NCI-H128 (cell line): ENCODE measurements at regions not wholly inside any gene's neighbourhood (a gene's known extent, or its start where the extent isn't known, plus 50 kb on each side); places are given as distances from the start of the nearest gene placed in this dataset.

Experiments used
- DNase-seq: peaks from one replicate; lab custom pipeline; 2025; ENCODE audit not compliant: unreplicated experiment; lab: John Stamatoyannopoulos, UW

DNA sequence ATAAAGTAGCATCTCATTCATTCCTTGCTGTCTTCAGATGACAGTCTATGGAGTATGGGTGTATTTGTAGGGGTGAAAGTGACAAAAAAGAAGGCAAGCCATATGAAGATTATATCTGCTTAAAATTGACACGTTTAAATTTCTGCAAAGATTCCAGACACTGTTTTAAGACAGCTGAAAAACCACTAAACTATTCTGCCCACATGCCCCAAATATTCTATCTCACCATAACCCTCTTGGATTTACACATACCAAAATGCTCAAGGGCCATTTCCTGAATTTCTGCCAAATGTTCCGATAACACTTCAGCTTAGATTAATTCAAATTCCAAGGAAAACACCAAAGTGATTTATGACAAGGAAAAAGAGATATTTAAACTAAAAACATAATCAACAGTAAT is 99.9 kb upstream of the IL6 start:
- no peak for DNase-seq

DNA sequence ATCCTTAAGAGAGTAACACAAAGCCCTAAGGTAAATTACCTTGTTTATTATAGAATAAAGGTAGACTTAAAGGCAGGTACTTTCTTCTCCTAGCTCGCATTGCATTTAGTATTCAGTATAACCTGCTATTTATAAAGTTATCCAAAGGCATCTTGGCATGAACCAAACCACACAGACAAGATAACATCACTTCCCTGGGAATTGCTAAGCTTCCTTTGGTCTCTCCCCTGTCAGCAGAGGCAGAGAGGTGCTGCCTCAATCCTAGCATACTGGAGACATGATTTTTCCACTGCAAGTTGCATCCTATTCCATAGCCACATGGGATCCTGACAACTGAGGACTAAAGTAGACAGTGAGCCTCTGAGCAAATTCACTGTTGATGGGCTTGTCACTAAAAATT is 101.7 kb upstream of the IL6 start:
- DNase-seq = no peak

DNA sequence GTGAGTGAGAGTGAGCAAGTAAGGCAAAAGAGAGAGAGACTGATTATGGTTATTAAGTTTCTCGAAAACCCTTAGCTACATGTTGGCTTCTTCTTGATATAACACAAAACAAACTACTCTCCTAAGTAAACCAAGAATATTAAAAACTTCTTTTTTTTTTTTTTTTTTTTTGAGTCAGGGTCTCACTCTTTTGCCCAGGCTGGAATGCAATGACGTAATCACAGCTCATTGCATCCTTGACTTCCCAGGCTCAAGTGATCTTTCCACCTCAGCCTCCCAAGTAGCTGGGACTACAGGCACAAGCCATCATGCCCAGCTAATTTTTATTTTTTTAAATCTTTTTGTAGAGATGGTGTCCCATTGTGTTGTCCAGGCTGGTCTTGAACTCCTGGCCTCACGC is 102.2 kb upstream of the IL6 start:
- DNase-seq = no peak

DNA sequence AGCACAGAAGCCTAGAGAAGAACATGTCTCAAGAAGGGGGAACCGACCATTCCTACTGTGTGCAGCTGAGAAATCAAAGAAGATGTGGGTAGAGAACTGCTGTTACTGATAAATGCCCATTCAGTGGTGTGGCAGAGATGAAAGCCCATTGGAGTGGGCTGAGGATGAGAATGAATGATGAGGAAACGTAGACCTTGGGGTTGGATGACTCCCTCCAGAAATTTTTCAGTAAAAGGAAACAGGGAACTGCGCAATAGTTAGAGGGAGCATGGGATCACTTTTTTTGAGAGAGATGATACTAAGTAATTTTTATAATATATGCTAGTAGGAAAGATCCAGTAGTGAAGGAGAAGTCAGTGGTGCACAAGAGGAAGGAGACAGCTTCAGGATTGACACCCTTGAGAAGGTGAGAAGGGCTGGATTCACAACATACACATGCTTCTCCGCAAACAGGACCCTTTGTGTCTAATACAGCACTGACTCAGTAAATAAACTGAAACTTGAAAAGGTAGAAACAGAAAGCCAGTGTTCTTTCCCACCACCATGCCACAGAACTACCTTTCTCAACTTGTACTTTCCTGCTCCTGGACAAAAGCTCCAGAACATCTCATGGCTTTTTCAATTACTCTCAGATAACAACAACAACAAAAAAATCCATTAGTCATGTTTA is 104.7 kb upstream of the IL6 start:
- DNase-seq = no peak

DNA sequence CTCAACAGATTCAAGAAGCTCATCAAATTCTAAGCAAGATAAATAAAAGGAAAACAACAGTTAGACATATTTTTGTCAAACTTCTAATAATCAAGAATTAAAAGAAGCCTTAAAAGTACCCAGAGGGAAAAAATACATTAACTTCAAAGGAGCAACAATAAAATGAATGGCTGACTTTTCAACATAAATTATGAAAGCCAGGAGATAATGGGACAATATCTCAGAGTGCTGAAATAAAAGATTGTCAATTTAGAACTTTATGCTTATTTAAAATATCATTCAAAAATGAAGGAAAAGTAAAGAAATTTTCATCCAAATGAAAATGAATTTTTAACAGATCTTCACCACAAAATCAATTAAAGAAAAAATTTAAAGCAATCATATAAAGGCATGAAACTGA is 108.5 kb upstream of the IL6 start:
- DNase-seq = no peak

DNA sequence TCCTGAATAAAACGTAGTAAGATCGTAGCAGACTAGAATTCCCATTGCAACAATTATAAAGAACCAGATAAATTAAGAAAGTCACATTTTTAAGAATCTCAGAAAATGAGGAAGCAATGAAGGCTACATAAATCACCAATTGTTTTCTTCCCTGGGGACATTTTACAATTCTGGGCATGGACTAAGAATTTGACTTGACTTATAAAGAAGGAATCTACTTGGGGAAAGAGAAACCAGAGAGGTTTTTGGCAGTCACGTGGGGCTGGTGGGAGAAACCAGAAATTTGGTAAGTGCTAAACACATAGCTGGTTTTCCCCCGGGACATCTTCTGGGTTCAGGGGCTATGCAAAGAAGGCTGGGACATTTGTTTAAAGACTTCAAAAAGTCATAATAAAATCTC is 109.8 kb upstream of the IL6 start:
- no peak for DNase-seq

DNA sequence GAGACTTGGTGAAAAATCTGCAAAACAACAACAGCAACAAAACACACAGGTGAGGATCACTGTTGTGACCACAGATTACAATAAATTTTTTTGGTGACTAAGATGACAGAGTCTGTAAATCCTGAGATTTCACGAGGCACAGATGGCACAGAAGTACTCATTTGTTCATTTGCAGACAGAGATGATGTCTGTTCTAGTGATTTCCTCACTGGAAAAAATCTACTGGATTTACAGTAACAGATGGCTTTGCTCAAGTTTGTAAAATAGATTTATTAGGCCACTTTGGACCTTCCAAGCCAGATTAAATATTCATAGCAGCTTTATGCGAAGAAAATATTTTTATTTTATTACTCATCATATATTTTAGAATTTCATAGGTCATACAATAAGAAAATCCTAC is 113.5 kb upstream of the IL6 start:
- DNase-seq = no peak

DNA sequence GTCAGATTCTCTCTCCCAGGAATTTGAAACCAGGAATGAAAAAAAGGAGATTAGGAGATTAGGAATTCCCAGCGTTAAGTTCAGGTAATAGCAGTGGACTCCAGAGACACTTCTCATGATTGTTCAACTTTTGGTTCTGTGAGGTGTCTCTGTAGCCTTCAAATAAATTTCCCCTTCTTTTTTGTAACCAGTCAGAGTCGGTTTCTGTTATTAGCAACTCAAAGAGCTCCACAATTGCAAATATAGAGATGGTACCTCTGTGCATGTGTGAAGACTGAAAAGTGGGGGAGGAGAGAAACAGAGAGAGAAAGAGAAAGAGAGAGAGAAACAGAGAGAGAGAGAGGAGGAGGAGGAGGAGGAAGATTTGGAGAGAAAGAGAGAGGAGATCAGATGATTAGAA is 112.8 kb upstream of the STEAP1B start:
- no peak for DNase-seq

DNA sequence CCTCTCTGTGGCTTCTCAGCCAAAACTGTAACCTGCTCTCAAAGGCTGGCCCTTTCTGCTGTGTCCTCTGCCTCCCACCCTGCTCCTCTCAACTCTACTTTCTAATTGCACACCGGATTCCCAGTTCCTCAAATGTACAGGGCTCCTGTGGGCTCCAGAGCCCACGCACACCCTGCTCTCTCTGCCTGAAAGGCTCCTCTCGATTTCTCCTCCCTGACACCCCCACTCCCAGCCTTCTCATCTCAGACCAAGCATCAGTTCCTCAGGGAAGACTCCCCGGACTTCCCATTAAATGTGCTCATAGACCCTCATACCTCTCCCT is 111.7 kb upstream of the STEAP1B start:
- DNase-seq = no peak

DNA sequence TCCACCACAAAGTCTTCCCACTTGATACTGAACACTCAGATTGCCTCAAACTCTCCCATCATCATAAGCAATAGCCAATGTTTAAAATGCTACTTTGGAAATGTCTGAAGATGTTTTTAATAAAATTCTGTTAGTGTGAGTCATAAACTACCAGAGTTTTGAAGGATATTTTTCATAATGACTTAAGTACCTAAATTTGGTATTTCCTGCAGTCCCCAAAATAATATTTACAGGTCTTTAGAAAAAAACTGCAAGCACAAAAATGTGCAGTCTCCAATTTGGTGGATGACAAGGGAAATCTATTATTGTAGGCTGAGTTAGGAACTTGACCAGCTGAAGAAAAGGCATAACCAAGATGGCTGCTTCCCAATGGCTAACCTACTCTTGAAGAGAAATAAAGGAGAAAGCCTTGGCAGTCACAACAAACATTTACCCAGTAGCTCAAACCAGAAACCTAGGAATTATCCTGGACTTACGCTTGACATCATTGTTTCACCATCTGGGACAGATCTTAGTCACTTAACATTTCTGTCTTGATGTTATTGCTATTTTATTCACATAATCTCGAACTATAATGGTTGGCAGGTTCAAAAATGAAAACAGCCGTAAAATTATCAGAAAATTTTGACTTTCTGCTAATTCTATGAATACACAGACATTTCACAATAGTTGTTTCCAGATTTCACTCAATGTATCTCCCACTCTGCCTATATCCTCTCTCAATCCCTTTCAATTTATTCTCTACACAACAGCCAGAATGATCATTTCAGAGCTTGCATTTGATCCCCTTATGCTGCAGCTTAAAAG is 111.2 kb upstream of the STEAP1B start:
- DNase-seq = no peak

DNA sequence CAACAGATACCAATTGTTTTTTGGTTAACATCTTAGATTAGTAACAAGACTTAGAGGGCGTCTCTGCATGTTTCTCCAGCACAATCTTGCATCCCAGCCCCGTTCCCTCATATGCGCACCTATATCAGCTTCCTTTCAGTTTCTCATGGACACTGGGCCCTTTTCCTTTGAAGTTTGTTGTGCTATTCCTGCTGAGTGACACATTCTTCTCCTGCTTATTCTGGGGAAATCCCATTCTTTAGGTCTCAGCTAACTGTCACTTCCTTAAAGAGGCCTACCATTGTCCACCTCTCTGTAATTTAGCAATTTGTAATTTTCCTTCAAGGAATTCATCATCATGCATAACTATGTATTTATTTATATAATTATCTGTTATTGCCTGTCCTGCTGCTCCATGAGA is 110.3 kb upstream of the STEAP1B start:
- DNase-seq = no peak

DNA sequence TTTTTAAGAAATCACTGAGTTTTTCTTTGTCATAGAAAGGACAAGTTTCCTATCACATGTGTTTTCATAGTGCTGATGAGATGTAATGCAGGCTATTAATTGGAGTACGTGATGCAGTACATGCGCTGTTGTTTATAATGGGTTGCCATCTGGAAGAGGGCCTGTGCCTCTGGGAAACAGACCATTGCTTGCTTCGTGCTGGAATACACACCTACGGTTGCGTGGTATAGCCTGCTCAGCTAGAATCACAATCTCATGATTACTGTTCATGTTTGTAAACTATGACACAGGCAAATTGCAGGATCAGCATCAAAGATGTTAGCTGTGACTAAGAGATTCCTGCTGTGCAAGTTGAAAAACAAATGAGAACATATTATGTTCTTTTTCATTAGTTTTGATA is 107.2 kb upstream of the STEAP1B start:
- no peak for DNase-seq

DNA sequence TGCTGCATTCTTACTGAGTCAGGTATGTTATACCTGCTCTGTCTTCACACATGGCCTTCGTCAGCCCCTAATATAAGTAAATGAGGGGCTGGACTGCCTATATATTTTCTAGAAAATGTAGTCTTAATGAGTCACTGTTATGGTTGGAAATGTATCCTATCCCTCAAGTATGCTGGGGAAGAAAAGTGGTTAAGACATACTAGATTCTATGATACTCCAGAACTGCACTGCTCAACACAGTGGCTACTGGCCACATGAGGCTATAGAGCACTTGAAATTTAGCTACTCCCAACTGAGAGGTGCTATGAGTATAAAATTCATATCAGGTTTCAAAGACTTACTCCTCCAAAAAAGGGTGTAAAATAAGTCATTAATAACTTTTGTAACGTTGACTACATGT is 104.3 kb upstream of the STEAP1B start:
- no peak for DNase-seq

DNA sequence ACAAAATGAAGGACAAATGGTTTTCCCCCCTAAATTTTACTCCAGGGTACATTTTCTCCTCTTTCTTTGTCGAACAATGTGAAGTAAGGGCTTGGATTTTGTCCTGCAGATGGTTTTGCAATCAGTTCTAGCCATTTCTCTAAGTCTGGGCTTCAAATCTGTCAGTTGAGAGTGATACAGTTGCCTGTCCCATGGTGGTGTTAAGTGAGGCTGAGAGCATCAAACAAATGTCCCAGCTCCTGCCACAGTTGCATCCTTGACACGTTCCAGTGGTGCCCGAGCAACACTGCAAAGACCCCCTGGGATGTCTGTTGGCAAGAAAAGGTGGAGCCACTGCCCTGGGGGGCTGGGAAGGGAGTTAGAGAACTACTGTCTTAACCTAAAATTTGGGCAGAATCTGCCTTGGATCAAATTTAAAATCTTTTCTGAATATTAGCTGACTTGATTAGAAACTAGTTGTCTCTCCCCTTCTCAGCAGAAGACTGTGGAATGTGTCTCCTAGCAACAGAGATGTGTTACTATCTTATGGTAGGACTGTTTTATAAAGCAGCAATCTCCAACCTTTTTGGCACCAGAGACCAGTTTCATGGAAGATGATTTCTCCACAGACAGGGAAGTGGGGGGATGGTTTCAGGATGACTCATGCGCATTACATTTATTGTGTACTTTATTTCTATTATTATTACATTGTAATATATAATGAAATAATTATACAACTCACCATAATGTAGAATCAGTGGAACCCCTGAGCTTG is 102.0 kb upstream of the STEAP1B start:
- no peak for DNase-seq

DNA sequence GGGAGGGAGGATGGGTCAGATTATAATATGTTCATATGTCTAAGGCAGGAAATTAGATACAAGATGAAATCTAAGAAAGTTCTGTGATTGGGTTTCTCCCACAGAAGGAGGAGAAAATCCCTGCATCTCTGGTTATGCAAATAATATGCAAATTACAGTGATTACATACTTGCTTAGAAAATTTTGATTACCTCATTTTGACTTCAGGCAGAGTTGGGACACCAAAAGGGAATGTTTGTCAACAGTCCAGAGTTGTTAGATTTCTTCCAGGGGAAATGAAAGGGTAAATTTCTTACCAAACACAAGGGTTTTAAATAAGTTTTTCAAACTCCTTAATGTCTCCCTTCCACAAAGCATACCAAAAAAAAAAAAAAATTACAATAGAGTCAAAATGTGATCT is 101.4 kb upstream of the STEAP1B start:
- DNase-seq = no peak

DNA sequence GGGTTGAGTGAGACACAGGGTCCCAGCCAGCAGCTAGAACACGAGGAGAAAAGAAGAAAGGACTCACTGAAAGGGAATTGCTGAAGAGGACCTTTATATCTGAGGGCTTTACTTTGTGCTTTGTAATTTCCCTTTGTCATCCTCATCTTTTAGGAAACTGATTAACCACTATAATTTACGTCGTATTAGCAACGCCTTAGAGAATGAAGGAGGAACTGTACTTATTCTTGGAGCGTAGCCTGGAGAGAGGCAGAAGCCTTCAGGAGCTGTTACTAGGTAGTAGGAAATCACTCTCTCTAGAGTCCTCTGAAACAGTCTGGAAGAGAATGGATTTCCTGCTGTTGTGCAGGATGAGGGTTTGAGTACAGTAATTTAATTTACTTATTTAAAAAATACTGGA is 101.0 kb upstream of the STEAP1B start:
- DNase-seq = no peak

DNA sequence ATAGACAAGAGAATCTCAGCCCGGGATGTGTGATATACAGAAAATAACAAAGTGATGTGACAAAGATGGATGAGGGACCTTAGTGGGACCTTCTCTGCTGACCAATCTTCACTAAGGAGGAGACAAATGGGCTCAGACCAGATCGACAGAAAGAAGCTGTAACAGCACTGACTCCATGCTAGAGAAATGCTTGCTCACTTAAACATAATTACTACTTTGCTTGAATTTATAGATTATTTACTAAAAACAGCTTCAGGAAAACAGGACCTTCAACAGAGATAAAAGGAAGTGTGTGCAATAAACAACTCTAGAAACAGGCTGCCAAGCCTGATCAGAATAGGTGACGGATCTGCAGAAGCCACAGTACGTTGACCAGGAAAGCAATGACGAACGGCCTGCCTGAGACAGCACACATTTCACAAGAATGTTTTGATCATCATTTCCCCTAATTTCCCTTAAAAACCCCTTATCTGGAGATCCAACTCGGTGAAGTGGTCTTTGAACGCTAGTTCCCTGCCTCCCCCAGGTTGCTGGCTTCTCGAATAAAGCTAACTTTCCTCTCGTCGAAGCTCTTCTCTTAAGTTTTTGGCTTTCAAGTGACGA is 98.4 kb upstream of the STEAP1B start:
- no peak for DNase-seq

DNA sequence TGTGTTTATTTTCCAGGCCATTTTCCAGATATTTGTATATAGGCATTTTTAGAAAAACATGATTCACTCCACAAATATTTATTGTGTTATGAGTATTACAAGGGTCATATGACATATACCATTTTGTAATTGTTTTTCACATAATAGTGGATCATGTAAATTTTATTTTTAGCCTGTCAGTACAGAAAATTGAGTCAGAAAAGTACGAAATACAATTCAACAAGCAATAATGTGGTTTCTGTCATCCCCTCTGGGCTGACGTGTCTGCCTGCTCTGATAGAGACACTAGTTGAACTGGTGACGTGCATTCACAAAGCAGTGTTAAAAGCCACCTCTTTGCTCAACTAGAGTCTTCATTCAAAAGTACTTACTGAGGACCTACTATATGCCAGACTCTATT is 97.9 kb upstream of the STEAP1B start:
- no peak for DNase-seq

DNA sequence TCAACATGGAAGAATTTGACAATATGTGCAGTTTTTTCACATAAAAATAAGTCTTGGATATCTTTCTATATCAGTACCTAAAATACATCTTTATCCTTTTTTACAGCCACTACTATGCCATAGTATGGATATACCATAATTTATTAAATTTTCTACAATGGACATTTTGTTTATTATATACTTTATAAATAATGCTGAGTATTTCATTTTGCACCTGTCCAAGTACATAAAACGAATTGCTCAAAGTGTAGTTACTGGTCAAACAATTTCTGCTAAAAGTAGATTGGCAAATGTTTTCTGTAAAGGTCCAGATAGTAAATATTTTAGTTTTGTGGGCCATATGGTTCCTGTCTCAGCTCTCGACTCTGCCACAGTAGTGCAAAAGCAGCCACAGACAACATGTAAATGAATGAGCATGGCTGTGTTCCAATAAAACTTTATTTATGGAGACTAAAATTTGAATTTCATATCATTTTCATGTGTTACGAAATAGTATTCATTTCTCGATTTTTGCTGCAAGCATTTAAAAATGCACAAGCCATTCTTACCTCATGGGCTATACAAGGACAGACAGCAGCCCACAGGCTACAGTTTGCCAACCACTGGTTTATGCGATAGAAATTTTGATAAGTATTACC is 96.9 kb upstream of the STEAP1B start:
- DNase-seq = no peak

DNA sequence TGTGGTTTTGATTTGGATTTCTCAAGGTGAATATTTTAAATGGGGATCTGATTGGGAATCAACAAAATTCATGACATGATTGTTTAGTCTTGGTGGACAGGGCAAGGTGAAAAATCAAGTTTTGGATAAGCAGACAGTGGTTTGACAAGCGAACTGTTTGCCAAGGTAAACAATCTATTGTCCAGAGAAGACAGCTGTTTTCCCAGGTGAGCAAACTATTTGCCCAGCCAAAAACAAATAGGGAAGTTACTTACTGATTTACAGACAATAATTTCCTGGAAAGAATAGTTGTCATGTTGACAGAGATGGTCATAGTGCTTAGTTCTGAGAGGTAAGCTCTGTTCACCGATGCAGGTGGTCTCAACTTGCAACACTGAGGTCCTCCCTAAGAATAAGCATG is 94.0 kb upstream of the STEAP1B start:
- DNase-seq = no peak

DNA sequence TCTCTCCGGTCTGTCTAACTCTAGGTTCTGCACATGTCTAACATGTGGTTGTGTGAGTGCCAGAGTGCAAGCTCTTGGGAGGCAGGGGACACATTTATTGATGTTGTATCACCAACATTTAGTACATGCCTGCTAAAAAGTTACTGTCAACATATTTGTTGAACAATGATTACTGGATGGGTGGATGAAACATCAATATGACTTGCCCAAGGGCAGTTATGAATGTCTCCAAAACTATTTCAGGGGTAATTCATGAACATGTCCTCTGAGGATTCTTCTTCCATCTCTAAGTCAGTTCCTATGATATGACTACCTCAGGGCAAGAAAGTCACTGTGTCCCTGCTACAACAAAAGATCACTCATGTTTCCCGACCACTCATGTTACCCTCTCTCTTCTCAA is 91.3 kb upstream of the STEAP1B start:
- no peak for DNase-seq
